Heart right ventricle (tissue), 16 donors: ENCODE measurements at regions not wholly inside any gene's neighbourhood (a gene's known extent, or its start where the extent isn't known, plus 50 kb on each side); places are given as distances from the start of the nearest gene placed in this dataset.

ENCODE experiments used
- ATAC-seq, 8 donors: fragments of 200-7000 bp; cut with Tn5 transposase; one replicate each; pipeline ENCODE4 v1.9.1; 2020; ENCODE audit warnings: mild to moderate bottlenecking in 8 of 8, moderate library complexity in 8 of 8, moderate number of reproducible peaks in 1 of 8
- DNase-seq, 2 donors: peaks; one replicate each; pipeline ENCODE4 v3.0.0-alpha.2; 2020
- H3K27ac ChIP-seq, 10 donors: fragments of 200-600 bp; sonication (generic) in 2 of 10; one replicate each; pipeline versions ENCODE4 v1.5.0 to v1.8.0; 2020 to 2022; ENCODE audit warnings: mild to moderate bottlenecking in 3 of 10
- H3K27me3 ChIP-seq, 7 donors: fragments of 200-600 bp; one replicate each; pipeline ENCODE4 v1.8.0; 2021 to 2022; ENCODE audit warnings: mild to moderate bottlenecking in 2 of 7
- H3K36me3 ChIP-seq, 9 donors: fragments of 200-600 bp; sonication (generic) in 1 of 9; one replicate each; pipeline versions ENCODE4 v1.5.0 to v1.8.0; 2020 to 2022; ENCODE audit warnings: mild to moderate bottlenecking in 2 of 9
- H3K4me1 ChIP-seq, 9 donors: fragments of 200-600 bp; sonication (generic) in 1 of 9; one replicate each; pipeline versions ENCODE4 v1.5.0 to v1.8.0; 2020 to 2022; ENCODE audit warnings: mild to moderate bottlenecking in 4 of 9
- H3K4me3 ChIP-seq, 10 donors: fragments of 200-600 bp; sonication (generic) in 2 of 10; one replicate each; pipeline versions ENCODE4 v1.5.0 to v1.8.0; 2020 to 2022; ENCODE audit warnings: mild to moderate bottlenecking in 7 of 10, moderate library complexity in 2 of 10
- H3K9me3 ChIP-seq, 11 donors: fragments of 200-600 bp in 10 of 11; sonication (generic) in 2 of 11; one replicate each; pipeline versions ENCODE4 v1.5.0 to v1.8.0; 2013 to 2022; ENCODE audit warnings: mild to moderate bottlenecking in 2 of 11, control low read depth in 1 of 11, moderate library complexity in 1 of 11
- WGBS, 2 donors: extraction: QIAGEN DNeasy Blood & Tissue Kit; methylation state at CpG; one replicate each; pipeline ENCODE4 v1.1.7; 2013; ENCODE audit warnings: inconsistent platforms in 1 of 2; 5-methylcytosine and 5-hydroxymethylcytosine counted together
- intact Hi-C, 10 donors: fragments of 100-400 bp; cut with DNase I; formaldehyde crosslinking; loops; one replicate each; pipeline versions ENCODE4 v1.11.1 to v1.14.2; 2022
- TF ChIP-seq, protein P1 (sequence below), 9 donors: fragments of 200-600 bp; sonication (generic) in 2 of 9; IDR thresholded peaks; one replicate each; pipeline versions ENCODE4 v1.5.0 to v1.8.0; 2021 to 2022; ENCODE audit warnings: antibody characterized with exemption in 9 of 9, mild to moderate bottlenecking in 5 of 9, moderate library complexity in 1 of 9
- donor health status: Arrhythmogenic right ventricular cardiomyopathy.
- donor health status: ischemic (EF 13 %, LVEDD 7.1; RV severe dilation, severe dysfunction).
- donor health status: healthy with polysubstance abuse.
- donor health status: DM: no; HTN: yes; CAD: no.
- donor health status: DM: no; HTN: no; CAD: no.
- donor health status: ischemic (EF 25% LVEDD 6.9; RV normal size, moderate dysfunction).
- donor health status: ischemic (EF 25% LVEDD 5.7; RV mildly dilated, moderate dysfunction).
- donor health status: healthy.
- donor health status: DM: yes; HTN: yes; CAD: no.
- donor health status: Ischemic cardiomyopathy.
- donor health status: ischemic (EF 35%, LVEDD 5.7; RV mildly dilated, moderate dysfunction).
- donor health status: nonischemic (EF 11% LVEDD 7.7; RV severe dilation, severe dysfunction).
- donor health status: DM: yes; HTN: yes; CAD: no.
- donor health status: PGD.
- donor health status: ischemic (EF 29% LVEDD 5.4; RV normal size, mild dysfunction).
- donor health status: nonischemic (EF 23%, LVEDD 6.1; RV moderate dilation, normal function).

DNA sequence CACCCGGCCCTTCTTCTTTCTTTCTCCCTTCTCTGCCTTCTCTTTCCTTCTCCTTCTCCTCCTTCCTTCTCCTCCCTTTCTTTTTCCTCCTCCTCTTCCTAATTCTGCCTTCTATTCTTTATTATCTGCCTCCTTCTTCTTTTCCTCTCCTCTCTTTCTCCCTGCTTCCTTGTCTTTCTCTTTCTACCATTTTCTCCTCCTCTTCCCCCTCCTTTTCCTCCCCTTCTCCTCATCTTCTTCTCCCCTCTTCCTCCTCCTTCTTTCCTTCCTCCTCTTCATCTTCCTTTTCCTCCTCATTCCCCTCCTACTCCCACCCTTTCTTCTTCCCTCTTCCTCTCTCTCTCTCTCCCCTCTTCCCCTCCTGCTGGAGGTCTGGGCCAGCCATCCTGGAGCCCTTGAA is 294.9 kb upstream of the CRY1 start:
- Histone ChIP-seq H3K9me3 (peaks cover 0 to 18% (median 0%) of the 10 kb centered on the region in 11 donors), H3K27ac (no peak overlapping the region), H3K27me3 (peaks cover 0 to 5% (median 0%) of the 10 kb centered on the region in 7 donors), H3K4me1 (peaks cover 0 to 5% (median 0%) of the 10 kb centered on the region in 9 donors), H3K36me3 (no peaks in the 10 kb centered on the region), H3K4me3 (no peak overlapping the region)
- TF ChIP-seq, protein P1, sequence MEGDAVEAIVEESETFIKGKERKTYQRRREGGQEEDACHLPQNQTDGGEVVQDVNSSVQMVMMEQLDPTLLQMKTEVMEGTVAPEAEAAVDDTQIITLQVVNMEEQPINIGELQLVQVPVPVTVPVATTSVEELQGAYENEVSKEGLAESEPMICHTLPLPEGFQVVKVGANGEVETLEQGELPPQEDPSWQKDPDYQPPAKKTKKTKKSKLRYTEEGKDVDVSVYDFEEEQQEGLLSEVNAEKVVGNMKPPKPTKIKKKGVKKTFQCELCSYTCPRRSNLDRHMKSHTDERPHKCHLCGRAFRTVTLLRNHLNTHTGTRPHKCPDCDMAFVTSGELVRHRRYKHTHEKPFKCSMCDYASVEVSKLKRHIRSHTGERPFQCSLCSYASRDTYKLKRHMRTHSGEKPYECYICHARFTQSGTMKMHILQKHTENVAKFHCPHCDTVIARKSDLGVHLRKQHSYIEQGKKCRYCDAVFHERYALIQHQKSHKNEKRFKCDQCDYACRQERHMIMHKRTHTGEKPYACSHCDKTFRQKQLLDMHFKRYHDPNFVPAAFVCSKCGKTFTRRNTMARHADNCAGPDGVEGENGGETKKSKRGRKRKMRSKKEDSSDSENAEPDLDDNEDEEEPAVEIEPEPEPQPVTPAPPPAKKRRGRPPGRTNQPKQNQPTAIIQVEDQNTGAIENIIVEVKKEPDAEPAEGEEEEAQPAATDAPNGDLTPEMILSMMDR (IDR thresholded peaks at IDR 0.05): no peak
- intact Hi-C loops: no loop called here
- 84 to 94% methylated on average over 1 of the region's 1 CpG for WGBS, 2 donors
- no peak for ATAC-seq
- no peak for DNase-seq

DNA sequence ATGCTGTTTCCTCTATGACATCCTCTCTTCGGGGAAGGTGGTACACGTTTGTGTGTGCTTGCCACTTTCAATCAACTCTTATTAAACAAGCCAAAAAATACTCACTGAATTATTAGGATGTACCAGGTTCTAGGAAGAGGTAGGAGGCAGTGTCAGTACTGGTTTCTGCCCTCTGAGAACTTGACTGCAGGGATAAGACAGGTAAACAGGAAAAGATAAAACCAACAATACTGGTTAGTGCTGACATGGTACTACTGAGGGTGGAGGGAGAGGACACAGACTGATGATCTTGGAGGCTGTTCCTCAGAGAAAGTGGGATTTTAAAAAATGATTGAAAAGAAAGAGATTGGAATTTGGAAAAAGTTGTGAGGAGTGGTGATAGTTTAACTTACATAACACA is 295.2 kb upstream of the PWP1 start:
- ATAC-seq: no peak
- Histone ChIP-seq H3K4me3 (no peak overlapping the region), H3K9me3 (peaks cover 0 to 18% (median 0%) of the 10 kb centered on the region in 11 donors), H3K27ac (no peak overlapping the region), H3K27me3 (peaks cover 0 to 5% (median 0%) of the 10 kb centered on the region in 7 donors), H3K4me1 (peaks cover 0 to 5% (median 0%) of the 10 kb centered on the region in 9 donors), H3K36me3 (no peaks in the 10 kb centered on the region)
- 73 to 75% methylated on average over 2 of the region's 2 CpGs for WGBS, 2 donors
- intact Hi-C loops: loop anchor here in 2 of 10 donors (10.0 kb wide), 1 partner anchor 256 kb away; no protein-coding TSS in a partner anchor
- TF ChIP-seq, protein P1 (IDR thresholded peaks at IDR 0.05): no peak
- DNase-seq: no peak

DNA sequence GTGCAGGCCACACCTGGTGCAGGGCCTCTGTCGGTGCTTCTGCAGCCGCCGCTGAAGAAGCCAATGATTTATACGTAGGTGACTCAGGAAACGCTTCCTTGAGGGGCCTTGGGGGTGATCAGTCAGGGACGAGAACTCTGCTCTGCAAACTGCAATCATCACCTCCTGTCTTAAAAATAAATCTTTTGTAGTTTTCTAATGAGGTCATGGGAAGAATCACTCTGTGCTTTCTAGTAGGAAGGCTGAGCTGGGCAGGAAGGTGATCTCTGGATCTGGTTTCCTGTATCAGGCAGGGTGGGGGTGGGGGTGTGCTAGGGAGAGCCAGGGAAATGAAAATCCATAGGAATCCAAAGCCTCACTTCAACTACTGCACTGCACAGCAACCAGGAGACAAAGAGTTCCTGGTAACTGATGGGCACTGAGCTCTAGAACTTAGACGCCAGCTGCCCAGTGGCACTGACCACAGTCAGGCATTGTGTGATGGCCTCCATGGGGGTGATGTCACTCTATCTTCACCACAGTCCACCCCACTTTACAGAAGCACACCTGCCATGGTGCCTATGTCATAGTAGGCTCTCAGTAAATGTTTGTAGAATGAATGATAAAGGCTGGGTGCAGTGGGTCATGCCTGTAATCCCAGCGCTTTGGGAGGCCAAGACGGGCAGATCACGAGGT is 292.4 kb upstream of the PWP1 start:
- intact Hi-C loops: loop anchor here in 2 of 10 donors (10.0 kb wide), 1 partner anchor 258 kb away; no protein-coding TSS in a partner anchor
- Histone ChIP-seq H3K27me3 (peaks cover 0 to 3% (median 0%) of the 10 kb centered on the region in 7 donors), H3K9me3 (peaks cover 0 to 18% (median 0%) of the 10 kb centered on the region in 11 donors), H3K27ac (no peak overlapping the region), H3K4me1 (peaks cover 0 to 5% (median 0%) of the 10 kb centered on the region in 9 donors), H3K4me3 (no peak overlapping the region), H3K36me3 (no peaks in the 10 kb centered on the region)
- ATAC-seq (no peak), DNase-seq (no peak)
- WGBS, 2 donors: 60 to 63% methylated on average over 10 of the region's 10 CpGs
- TF ChIP-seq, protein P1 (IDR thresholded peaks at IDR 0.05): no peak

DNA sequence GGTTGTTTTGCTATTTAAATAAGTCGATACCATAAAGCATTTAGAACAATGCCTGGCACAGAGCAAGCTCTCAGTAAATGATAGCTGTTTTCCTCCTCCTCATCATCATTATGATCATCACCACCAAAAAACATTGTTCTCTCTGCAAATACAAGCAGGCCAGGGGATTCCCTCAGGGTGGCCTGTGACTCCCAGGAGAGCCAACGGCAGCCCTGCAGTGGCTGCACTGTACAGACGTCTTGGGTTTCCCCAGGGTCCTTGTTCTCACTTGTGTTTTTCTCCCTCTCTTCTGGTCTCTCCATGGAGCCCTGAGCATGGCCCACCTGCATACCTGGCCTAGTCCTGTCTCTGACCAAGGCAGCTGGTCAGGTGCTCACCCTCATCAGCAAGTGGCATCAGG is 290.9 kb upstream of the PWP1 start:
- WGBS, 2 donors: 54 to 61% methylated on average over 3 of the region's 3 CpGs
- no peak for ATAC-seq
- TF ChIP-seq, protein P1 (IDR thresholded peaks at IDR 0.05): no peak
- H3K4me3 ChIP-seq: no peak overlapping the region
- H3K27me3 ChIP-seq: peaks cover 0 to 4% (median 0%) of the 10 kb centered on the region in 7 donors
- no peaks in the 10 kb centered on the region for H3K36me3 ChIP-seq
- intact Hi-C loops: loop anchor here in 2 of 10 donors (10.0 kb wide), 1 partner anchor 260 kb away; no protein-coding TSS in a partner anchor
- H3K27ac ChIP-seq: no peak overlapping the region
- no peak for DNase-seq
- peaks cover 0 to 5% (median 0%) of the 10 kb centered on the region in 11 donors for H3K9me3 ChIP-seq
- peaks cover 0 to 5% (median 0%) of the 10 kb centered on the region in 9 donors for H3K4me1 ChIP-seq
